H1 (cell line): ENCODE measurements at regions not wholly inside any gene's neighbourhood (a gene's known extent, or its start where the extent isn't known, plus 50 kb on each side); places are given as distances from the start of the nearest gene placed in this dataset.

Source experiments
- CTCF ChIA-PET: fragments of 300-600 bp; sonication (Branson Sonifier 250); formaldehyde crosslinking; loops from one replicate; lab custom pipeline; 2021; ENCODE audit not compliant: partially characterized antibody; lab: Charles Lee
- POLR2A ChIA-PET: fragments of 300-600 bp; sonication (Branson Sonifier 250); formaldehyde crosslinking; loops from one replicate; lab custom pipeline; 2021; ENCODE audit warnings: inconsistent platforms; ENCODE audit not compliant: partially characterized antibody; lab: Charles Lee
- DNase-seq, 2 experiments: peaks; one replicate each; pipeline versions ENCODE4 v3.0.0 to v3.0.0-alpha.2; 2010 to 2022; ENCODE audit warnings: low spot score in 2 of 2, low read depth in 1 of 2, mixed read lengths in 1 of 2
- FAIRE-seq: peaks from 2 replicates; lab custom pipeline; 2011; peaks lifted over from hg19 to GRCh38; lab: Jason Lieb, UNC
- H2AFZ ChIP-seq: 2 replicates; pipeline ENCODE4 v1.8.1; 2012; ENCODE audit warnings: low read length, inconsistent platforms
- H2AK5ac ChIP-seq: 2 replicates; pipeline ENCODE4 v1.6.1; 2013; ENCODE audit warnings: low read depth, low read length
- H2BK120ac ChIP-seq: replicated peaks from 2 replicates; pipeline ENCODE3; 2013; ENCODE audit warnings: low read depth, low read length, inconsistent platforms
- H2BK12ac ChIP-seq: 2 replicates; pipeline ENCODE4 v1.6.1; 2013; ENCODE audit warnings: low read depth, low read length
- H2BK15ac ChIP-seq: 2 replicates; pipeline ENCODE4 v1.6.1; 2013; ENCODE audit warnings: low read length
- H2BK20ac ChIP-seq: 2 replicates; pipeline ENCODE4 v1.6.1; 2013; ENCODE audit warnings: low read length
- H2BK5ac ChIP-seq: 2 replicates; pipeline ENCODE4 v1.6.1; 2013; ENCODE audit warnings: low read depth, low read length
- H3K14ac ChIP-seq: 2 replicates; pipeline ENCODE4 v1.6.1; 2013; ENCODE audit warnings: inconsistent platforms; ENCODE audit not compliant: insufficient read length
- H3K18ac ChIP-seq: 2 replicates; pipeline ENCODE4 v1.6.1; 2013; ENCODE audit warnings: low read length; ENCODE audit errors: extremely low read depth
- H3K23ac ChIP-seq: 2 replicates; pipeline ENCODE4 v1.6.1; 2013; ENCODE audit warnings: inconsistent platforms; ENCODE audit not compliant: insufficient read length
- H3K23me2 ChIP-seq: 2 replicates; pipeline ENCODE4 v1.6.1; 2013; ENCODE audit warnings: low read depth, low read length
- H3K27ac ChIP-seq: 2 replicates; pipeline ENCODE4 v1.6.1; 2011; ENCODE audit warnings: low read depth, low read length, inconsistent platforms
- H3K27me3 ChIP-seq, 4 experiments: replicated peaks in 1 of 4; 1 replicate in 1 of 4; 2 replicates in 3 of 4; pipeline versions ENCODE4 v1.6.1 to v1.8.1; 2011 to 2013; ENCODE audit warnings: low read length in 3 of 4, mild to moderate bottlenecking in 3 of 4, inconsistent platforms in 2 of 4, mixed read lengths in 2 of 4, moderate library complexity in 1 of 4; ENCODE audit not compliant: control insufficient read depth in 3 of 4, insufficient read depth in 3 of 4; ENCODE audit errors: extremely low read depth in 1 of 4
- H3K36me3 ChIP-seq, 4 experiments: 2 replicates each; pipeline versions ENCODE4 v1.6.1 to v1.8.1; 2011 to 2013; ENCODE audit warnings: mild to moderate bottlenecking in 4 of 4, low read length in 3 of 4, moderate library complexity in 2 of 4, control low read depth in 1 of 4, inconsistent platforms in 1 of 4; ENCODE audit not compliant: insufficient read depth in 4 of 4, control insufficient read depth in 2 of 4
- H3K4ac ChIP-seq: replicated peaks from 2 replicates; pipeline ENCODE3; 2013; ENCODE audit warnings: low read length, low read depth, mixed read lengths, inconsistent platforms; ENCODE audit not compliant: insufficient read length
- H3K4me1 ChIP-seq, 4 experiments: replicated peaks in 1 of 4; 1 replicate in 1 of 4; 2 replicates in 3 of 4; pipeline versions ENCODE4 v1.6.1 to v1.8.1; 2011 to 2013; ENCODE audit warnings: low read length in 3 of 4, inconsistent platforms in 2 of 4, mixed read lengths in 1 of 4; ENCODE audit not compliant: insufficient read depth in 4 of 4, control insufficient read depth in 3 of 4
- H3K4me2 ChIP-seq, 2 experiments: 2 replicates each; pipeline versions ENCODE4 v1.6.1 to v1.8.1; 2011 to 2013; ENCODE audit warnings: low read depth in 2 of 2, low read length in 2 of 2, control low read depth in 1 of 2, inconsistent platforms in 1 of 2, mild to moderate bottlenecking in 1 of 2; ENCODE audit not compliant: insufficient read depth in 1 of 2
- H3K4me3 ChIP-seq, 4 experiments: fragments of 200-600, 300-600 bp in 1 of 4; sonication (generic), shearing (Covaris generic), sonication (Bioruptor Twin) in 1 of 4; 2 replicates each; pipeline versions ENCODE4 v1.5.1 to v1.8.1; 2011 to 2016; ENCODE audit warnings: low read length in 4 of 4, low read depth in 3 of 4, control low read depth in 2 of 4, inconsistent platforms in 2 of 4, mild to moderate bottlenecking in 2 of 4, mixed read lengths in 1 of 4, moderate library complexity in 1 of 4; ENCODE audit not compliant: insufficient read depth in 2 of 4; ENCODE audit errors: extremely low read depth in 1 of 4
- H3K56ac ChIP-seq: replicated peaks from 2 replicates; pipeline ENCODE3; 2013; ENCODE audit warnings: low read depth, mild to moderate bottlenecking, mixed read lengths, low read length, inconsistent platforms; ENCODE audit not compliant: insufficient read length
- H3K79me1 ChIP-seq: 2 replicates; pipeline ENCODE4 v1.6.1; 2013; ENCODE audit warnings: low read depth, low read length, control low read depth
- H3K79me2 ChIP-seq, 2 experiments: 2 replicates each; pipeline versions ENCODE4 v1.6.1 to v1.8.1; 2012 to 2013; ENCODE audit warnings: low read length in 2 of 2, mild to moderate bottlenecking in 2 of 2, inconsistent platforms in 1 of 2; ENCODE audit not compliant: insufficient read depth in 2 of 2, control insufficient read depth in 1 of 2
- H3K9ac ChIP-seq, 4 experiments: replicated peaks in 1 of 4; 1 replicate in 1 of 4; 2 replicates in 3 of 4; pipeline versions ENCODE4 v1.6.1 to v1.8.1; 2011 to 2013; ENCODE audit warnings: low read depth in 3 of 4, low read length in 3 of 4, control low read depth in 2 of 4, mild to moderate bottlenecking in 2 of 4, moderate library complexity in 2 of 4, inconsistent platforms in 1 of 4; ENCODE audit errors: extremely low read depth in 1 of 4
- H3K9me3 ChIP-seq, 2 experiments: 2 replicates each; pipeline versions ENCODE4 v1.6.1 to v1.8.1; 2012 to 2013; ENCODE audit warnings: mild to moderate bottlenecking in 2 of 2, moderate library complexity in 2 of 2, control low read depth in 1 of 2, inconsistent platforms in 1 of 2, low read depth in 1 of 2, low read length in 1 of 2, mixed read lengths in 1 of 2; ENCODE audit not compliant: insufficient read depth in 2 of 2
- H4K20me1 ChIP-seq, 2 experiments: replicated peaks in 1 of 2; 2 replicates each; pipeline versions ENCODE3 to v1.8.1; 2011 to 2013; ENCODE audit warnings: inconsistent platforms in 2 of 2, low read length in 2 of 2, mild to moderate bottlenecking in 1 of 2; ENCODE audit not compliant: insufficient read depth in 2 of 2, control insufficient read depth in 1 of 2
- H4K5ac ChIP-seq: 2 replicates; pipeline ENCODE4 v1.6.1; 2013; ENCODE audit warnings: low read length, low read depth, mixed read lengths, inconsistent platforms; ENCODE audit not compliant: insufficient read length
- H4K8ac ChIP-seq: 2 replicates; pipeline ENCODE4 v1.8.0; 2013; ENCODE audit warnings: mild to moderate bottlenecking, moderate library complexity, low read length, inconsistent platforms; ENCODE audit not compliant: insufficient read depth; ENCODE audit errors: extremely low read depth
- H4K91ac ChIP-seq: replicated peaks from 2 replicates; pipeline ENCODE3; 2013; ENCODE audit warnings: low read length, mixed read lengths, inconsistent platforms; ENCODE audit not compliant: insufficient read length
- CREB1 ChIP-seq: IDR thresholded peaks from 2 replicates; pipeline ENCODE4 v1.6.1; 2012; ENCODE audit warnings: inconsistent platforms
- EGR1 ChIP-seq: IDR thresholded peaks from 2 replicates; pipeline ENCODE4 v1.6.1; 2011; ENCODE audit warnings: low read depth, low read length, borderline replicate concordance
- GABPA ChIP-seq: IDR thresholded peaks from 2 replicates; pipeline ENCODE4 v1.6.1; 2011; ENCODE audit warnings: mild to moderate bottlenecking, low read length, moderate library complexity, borderline replicate concordance; ENCODE audit not compliant: insufficient read depth
- JUND ChIP-seq: IDR thresholded peaks from 2 replicates; pipeline ENCODE4 v1.6.1; 2011; ENCODE audit warnings: mild to moderate bottlenecking, improper control_type of control experiment, low read length
- KDM4A ChIP-seq: IDR thresholded peaks from one replicate; pipeline ENCODE4 v1.7.1; 2012; ENCODE audit warnings: low read depth, mild to moderate bottlenecking, moderate library complexity, low read length, inconsistent platforms; ENCODE audit not compliant: severe bottlenecking
- KDM5A ChIP-seq: fragments of 200-600 bp; IDR thresholded peaks from 2 replicates; pipeline ENCODE4 v1.7.1; 2012; ENCODE audit warnings: mild to moderate bottlenecking, low read length, inconsistent platforms, mixed read lengths
- SP2 ChIP-seq: IDR thresholded peaks from 2 replicates; pipeline ENCODE4 v1.6.1; 2012; ENCODE audit warnings: mild to moderate bottlenecking, low read length, inconsistent platforms
- TCF12 ChIP-seq: IDR thresholded peaks from 2 replicates; pipeline ENCODE4 v1.6.1; 2011; ENCODE audit warnings: low read depth, mild to moderate bottlenecking, low read length
- WGBS, 2 experiments: shearing (Covaris generic) in 1 of 2; methylation state at CpG; one replicate each; pipeline versions ENCODE4 v1.1.6 to v1.1.7; 2013 to 2015; ENCODE audit warnings: low lambda C conversion rate in 2 of 2, mixed read lengths in 2 of 2, inconsistent platforms in 1 of 2, low coverage in 1 of 2, missing lambda C conversion rate in 1 of 2; ENCODE audit not compliant: insufficient replicate concordance in 2 of 2, insufficient coverage in 1 of 2, insufficient read length in 1 of 2; ENCODE audit errors: extremely low coverage in 1 of 2, missing lambda C conversion rate in 1 of 2; 5-methylcytosine and 5-hydroxymethylcytosine counted together
- TF ChIP-seq, protein P1 (sequence below): IDR thresholded peaks from 2 replicates; pipeline ENCODE4 v1.6.1; 2011; ENCODE audit warnings: low read depth, mild to moderate bottlenecking, low read length; ENCODE audit not compliant: insufficient read depth
- TF ChIP-seq, protein P2 (sequence below): IDR thresholded peaks from 2 replicates; pipeline ENCODE4 v1.6.1; 2012; ENCODE audit warnings: inconsistent platforms

DNA sequence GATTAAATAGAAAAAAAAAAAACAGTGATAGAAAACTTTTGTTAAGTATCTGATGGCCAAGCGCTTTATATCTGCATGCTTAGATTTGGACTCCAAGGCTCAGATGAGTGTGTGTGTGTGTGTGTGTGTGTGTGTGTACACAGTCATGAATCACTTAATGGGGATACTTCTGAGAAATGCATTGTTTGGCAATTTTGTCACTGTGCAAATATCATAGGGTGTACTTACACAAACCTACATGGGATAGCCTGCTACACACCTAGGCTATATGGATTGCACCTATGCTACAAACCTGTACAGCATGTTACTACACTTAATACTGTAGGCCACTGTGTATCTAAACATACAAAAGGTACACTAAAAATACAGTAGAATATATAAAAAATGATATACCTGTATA lies 635.6 kb upstream of the NUDT12 start:
- Histone ChIP-seq H3K14ac (no peak overlapping the region), H2BK12ac (no peak overlapping the region), H3K27ac (no peak overlapping the region), H3K9ac (no peak overlapping the region), H3K4me2 (no peak overlapping the region), H2BK5ac (no peak overlapping the region), H3K4me1 (no peaks in the 10 kb centered on the region), H4K8ac (no peak overlapping the region), H3K79me1 (no peaks in the 10 kb centered on the region), H2AFZ (no peak overlapping the region), H4K20me1 (no peaks in the 10 kb centered on the region), H3K23ac (no peak overlapping the region), H3K23me2 (no peaks in the 10 kb centered on the region), H4K5ac (no peak overlapping the region), H4K91ac (no peak overlapping the region), H2AK5ac (no peak overlapping the region), H2BK15ac (no peak overlapping the region), H3K36me3 (no peaks in the 10 kb centered on the region), H3K9me3 (no peaks in the 10 kb centered on the region), H3K4ac (no peak overlapping the region), H3K18ac (no peak overlapping the region), H2BK120ac (no peak overlapping the region), H2BK20ac (no peak overlapping the region), H3K56ac (no peak overlapping the region), H3K27me3 (no peaks in the 10 kb centered on the region), H3K4me3 (no peak overlapping the region), H3K79me2 (no peaks in the 10 kb centered on the region)
- ChIA-PET POLR2A (no interaction called here), CTCF (no interaction called here)
- WGBS, 2 experiments = 100% methylated on average over 1 of the region's 1 CpG; no CpG with 5 or more reads in 1 of the 2 experiments
- TF ChIP-seq GABPA = no peak
- TF ChIP-seq, protein P1, sequence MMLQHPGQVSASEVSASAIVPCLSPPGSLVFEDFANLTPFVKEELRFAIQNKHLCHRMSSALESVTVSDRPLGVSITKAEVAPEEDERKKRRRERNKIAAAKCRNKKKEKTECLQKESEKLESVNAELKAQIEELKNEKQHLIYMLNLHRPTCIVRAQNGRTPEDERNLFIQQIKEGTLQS = no peak
- TF ChIP-seq EGR1 = no peak
- TF ChIP-seq TCF12 = no peak
- TF ChIP-seq, protein P2, sequence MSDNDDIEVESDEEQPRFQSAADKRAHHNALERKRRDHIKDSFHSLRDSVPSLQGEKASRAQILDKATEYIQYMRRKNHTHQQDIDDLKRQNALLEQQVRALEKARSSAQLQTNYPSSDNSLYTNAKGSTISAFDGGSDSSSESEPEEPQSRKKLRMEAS = no peak
- no peak for TF ChIP-seq KDM5A
- TF ChIP-seq SP2 = no peak
- no peak for TF ChIP-seq KDM4A
- TF ChIP-seq JUND = no peak
- TF ChIP-seq CREB1 = no peak
- DNase-seq = no peak
- no peak for FAIRE-seq
